ENCODE measurements at regions not wholly inside any gene's neighbourhood (a gene's known extent, or its start where the extent isn't known, plus 50 kb on each side); places are given as distances from the start of the nearest gene placed in this dataset.

GRCh38 chr1:227370533-227371254, 52.4 kb upstream of the CDC42BPA start:
- peak; percentile 28 for ATAC-seq

GRCh38 chr1:227369102-227369760, 50.9 kb upstream of the CDC42BPA start:
- ATAC-seq: no peak

All from esophagus mucosa (tissue), 1 donor.